ENCODE measurements at regions not wholly inside any gene's neighbourhood (a gene's known extent, or its start where the extent isn't known, plus 50 kb on each side); places are given as distances from the start of the nearest gene placed in this dataset.

- no peak overlapping the region for H3K4me3 ChIP-seq
- H3K27me3 ChIP-seq (ENCODE audit: control insufficient read depth in 3 of 3, insufficient read depth in 3 of 3, low read length in 2 of 3) = no peaks in the 10 kb centered on the region
- H3K36me3 ChIP-seq (ENCODE audit: control insufficient read depth in 4 of 4, insufficient read depth in 4 of 4, low read length in 4 of 4) = no peaks in the 10 kb centered on the region
- H3K27ac ChIP-seq (ENCODE audit: low read depth in 1 of 2, low read length in 1 of 2) = no peak overlapping the region
- H3K4me1 ChIP-seq (ENCODE audit: control insufficient read depth in 5 of 5, insufficient read depth in 5 of 5, low read length in 5 of 5) = no peaks in the 10 kb centered on the region
- WGBS, 2 donors = 46 to 59% methylated on average over 3 of the region's 3 CpGs
- H3K9me3 ChIP-seq (ENCODE audit: control insufficient read depth in 4 of 4, insufficient read depth in 3 of 4, low read length in 3 of 4) = no peaks in the 10 kb centered on the region
- DNase-seq (no peak), ATAC-seq (ENCODE audit: insufficient read depth, low FRiP score) (no peak)
- no peak overlapping the region for H3K9ac ChIP-seq (ENCODE audit: insufficient read depth in 1 of 2, low read length in 2 of 2)
- TF ChIP-seq CTCF (IDR thresholded peaks at IDR 0.05; ENCODE audit: control extremely low read depth, extremely low read depth) = no peak
Measured at GRCh38 chr10:55048830-55049498, 247.9 kb upstream of the PCDH15 start.

- ATAC-seq (ENCODE audit: insufficient read depth, low FRiP score) (no peak), DNase-seq (no peak)
- Histone ChIP-seq H3K9me3 (ENCODE audit: control insufficient read depth in 4 of 4, insufficient read depth in 3 of 4, low read length in 3 of 4) (no peaks in the 10 kb centered on the region), H3K27ac (ENCODE audit: low read depth in 1 of 2, low read length in 1 of 2) (no peak overlapping the region), H3K4me3 (no peak overlapping the region), H3K9ac (ENCODE audit: insufficient read depth in 1 of 2, low read length in 2 of 2) (no peak overlapping the region), H3K4me1 (ENCODE audit: control insufficient read depth in 5 of 5, insufficient read depth in 5 of 5, low read length in 5 of 5) (no peaks in the 10 kb centered on the region), H3K36me3 (ENCODE audit: control insufficient read depth in 4 of 4, insufficient read depth in 4 of 4, low read length in 4 of 4) (peaks cover 0 to 1% (median 0%) of the 10 kb centered on the region in 4 donors), H3K27me3 (ENCODE audit: control insufficient read depth in 3 of 3, insufficient read depth in 3 of 3, low read length in 2 of 3) (no peaks in the 10 kb centered on the region)
- TF ChIP-seq CTCF (IDR thresholded peaks at IDR 0.05; ENCODE audit: control extremely low read depth, extremely low read depth) = no peak
- 90 to 93% methylated on average over 3 of the region's 3 CpGs for WGBS, 2 donors
Measured at GRCh38 chr10:55043540-55043939, 242.5 kb upstream of the PCDH15 start.

GRCh38 chr10:55033061-55033460 is 232.0 kb upstream of the PCDH15 start:
- no peak overlapping the region for H3K27ac ChIP-seq (ENCODE audit: low read depth in 1 of 2, low read length in 1 of 2)
- H3K4me3 ChIP-seq = no peak overlapping the region
- 84 to 90% methylated on average over 4 of the region's 4 CpGs for WGBS, 2 donors

More at GRCh38 chr10:55033061-55033460, 232.0 kb upstream of the PCDH15 start:
- Histone ChIP-seq H3K9me3 (ENCODE audit: control insufficient read depth in 4 of 4, insufficient read depth in 3 of 4, low read length in 3 of 4) (no peaks in the 10 kb centered on the region), H3K27me3 (ENCODE audit: control insufficient read depth in 3 of 3, insufficient read depth in 3 of 3, low read length in 2 of 3) (no peaks in the 10 kb centered on the region), H3K36me3 (ENCODE audit: control insufficient read depth in 4 of 4, insufficient read depth in 4 of 4, low read length in 4 of 4) (no peaks in the 10 kb centered on the region), H3K9ac (ENCODE audit: insufficient read depth in 1 of 2, low read length in 2 of 2) (no peak overlapping the region), H3K4me1 (ENCODE audit: control insufficient read depth in 5 of 5, insufficient read depth in 5 of 5, low read length in 5 of 5) (no peaks in the 10 kb centered on the region)
- ATAC-seq (ENCODE audit: insufficient read depth, low FRiP score) = no peak
- no peak for DNase-seq
- TF ChIP-seq CTCF (IDR thresholded peaks at IDR 0.05; ENCODE audit: control extremely low read depth, extremely low read depth) = no peak

All from lung (tissue), 11 donors.